GM13977 (cell line): ENCODE measurements at regions not wholly inside any gene's neighbourhood (a gene's known extent, or its start where the extent isn't known, plus 50 kb on each side); places are given as distances from the start of the nearest gene placed in this dataset.

Source experiments
- DNase-seq: peaks from one replicate; pipeline ENCODE4 v3.0.0; 2012; ENCODE audit warnings: low spot score
- in situ Hi-C: fragments of 300-500 bp; cut with MboI; formaldehyde crosslinking; loops from one replicate; pipeline ENCODE4 v1.12.0; 2022; ENCODE audit warnings: low sequenced_read_pairs, low pct_unique_long_range_greater_than_20kb, mixed read lengths, inconsistent platforms; ENCODE audit not compliant: unreplicated experiment
- TF ChIP-seq, protein P1 (sequence below): IDR thresholded peaks from 2 replicates; pipeline ENCODE4 v1.5.1; 2012; ENCODE audit warnings: mild to moderate bottlenecking, control low read depth; ENCODE audit not compliant: insufficient read depth; ENCODE audit errors: extremely low read depth, missing control alignments

- no peak for DNase-seq
- TF ChIP-seq, protein P1, sequence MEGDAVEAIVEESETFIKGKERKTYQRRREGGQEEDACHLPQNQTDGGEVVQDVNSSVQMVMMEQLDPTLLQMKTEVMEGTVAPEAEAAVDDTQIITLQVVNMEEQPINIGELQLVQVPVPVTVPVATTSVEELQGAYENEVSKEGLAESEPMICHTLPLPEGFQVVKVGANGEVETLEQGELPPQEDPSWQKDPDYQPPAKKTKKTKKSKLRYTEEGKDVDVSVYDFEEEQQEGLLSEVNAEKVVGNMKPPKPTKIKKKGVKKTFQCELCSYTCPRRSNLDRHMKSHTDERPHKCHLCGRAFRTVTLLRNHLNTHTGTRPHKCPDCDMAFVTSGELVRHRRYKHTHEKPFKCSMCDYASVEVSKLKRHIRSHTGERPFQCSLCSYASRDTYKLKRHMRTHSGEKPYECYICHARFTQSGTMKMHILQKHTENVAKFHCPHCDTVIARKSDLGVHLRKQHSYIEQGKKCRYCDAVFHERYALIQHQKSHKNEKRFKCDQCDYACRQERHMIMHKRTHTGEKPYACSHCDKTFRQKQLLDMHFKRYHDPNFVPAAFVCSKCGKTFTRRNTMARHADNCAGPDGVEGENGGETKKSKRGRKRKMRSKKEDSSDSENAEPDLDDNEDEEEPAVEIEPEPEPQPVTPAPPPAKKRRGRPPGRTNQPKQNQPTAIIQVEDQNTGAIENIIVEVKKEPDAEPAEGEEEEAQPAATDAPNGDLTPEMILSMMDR, result no peak
- in situ Hi-C loops, result no loop called here
Observed at GRCh38 chr12:75717902-75718301, 206.5 kb upstream of the KRR1 start.

DNA sequence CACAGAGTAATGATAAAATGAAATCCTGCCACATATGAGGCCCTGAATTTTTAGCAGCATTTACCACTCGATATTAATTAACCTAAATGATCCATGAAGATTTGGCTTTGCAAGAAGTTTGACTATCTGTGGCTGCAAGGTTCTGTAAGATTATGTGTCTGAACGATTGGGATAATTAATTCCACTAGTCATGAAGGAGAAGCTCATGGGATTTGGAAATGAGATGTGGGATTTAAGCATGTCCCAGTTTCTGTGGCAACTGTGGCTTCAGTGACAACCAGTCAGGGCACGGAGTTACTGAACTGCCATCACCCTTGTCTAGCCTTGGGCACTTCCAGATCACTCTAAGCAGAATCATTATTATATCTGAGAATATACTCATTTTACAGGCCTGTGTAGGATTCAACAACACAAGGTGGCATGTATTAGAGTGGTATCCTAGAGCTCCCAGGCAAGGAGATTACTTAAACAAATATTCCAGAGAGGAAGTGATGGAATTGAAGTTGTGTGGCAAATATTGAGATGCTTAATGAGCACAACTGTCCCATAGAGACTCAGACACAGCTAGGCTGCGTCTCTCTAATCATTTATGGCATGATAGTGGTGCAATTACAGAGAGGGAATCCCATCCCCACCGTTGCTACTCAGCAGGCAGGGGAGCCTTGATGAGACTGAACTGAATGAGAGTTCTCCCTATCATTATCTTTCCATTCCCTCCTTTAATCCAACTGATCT is 205.0 kb upstream of the KRR1 start:
- in situ Hi-C loops, result no loop called here
- TF ChIP-seq, protein P1, result no peak
- DNase-seq, result no peak

DNA sequence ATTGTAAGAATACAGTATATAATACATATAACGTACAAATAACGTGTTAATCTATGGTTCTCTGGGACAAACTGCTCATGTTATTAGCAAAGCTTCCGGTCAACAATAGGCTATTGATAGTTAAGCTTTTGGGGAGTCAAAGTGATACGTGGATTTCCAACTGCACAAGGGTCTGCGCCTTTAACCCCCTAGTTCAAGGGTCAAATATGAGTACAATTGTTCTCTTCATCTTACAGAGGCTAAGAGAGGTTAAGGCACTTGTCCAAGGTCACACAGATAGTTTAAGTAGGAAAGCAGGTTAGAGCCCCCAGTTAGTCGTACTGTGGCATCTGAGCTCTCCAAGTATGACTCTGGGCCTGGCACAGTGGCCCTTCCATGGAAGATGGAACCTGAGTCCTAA is 204.3 kb upstream of the KRR1 start:
- DNase-seq, result no peak
- in situ Hi-C loops, result no loop called here
- TF ChIP-seq, protein P1, result no peak

GRCh38 chr12:75715323-75715644 is 203.9 kb upstream of the KRR1 start:
- DNase-seq, result no peak
- in situ Hi-C loops, result no loop called here
- TF ChIP-seq, protein P1, result no peak

DNA sequence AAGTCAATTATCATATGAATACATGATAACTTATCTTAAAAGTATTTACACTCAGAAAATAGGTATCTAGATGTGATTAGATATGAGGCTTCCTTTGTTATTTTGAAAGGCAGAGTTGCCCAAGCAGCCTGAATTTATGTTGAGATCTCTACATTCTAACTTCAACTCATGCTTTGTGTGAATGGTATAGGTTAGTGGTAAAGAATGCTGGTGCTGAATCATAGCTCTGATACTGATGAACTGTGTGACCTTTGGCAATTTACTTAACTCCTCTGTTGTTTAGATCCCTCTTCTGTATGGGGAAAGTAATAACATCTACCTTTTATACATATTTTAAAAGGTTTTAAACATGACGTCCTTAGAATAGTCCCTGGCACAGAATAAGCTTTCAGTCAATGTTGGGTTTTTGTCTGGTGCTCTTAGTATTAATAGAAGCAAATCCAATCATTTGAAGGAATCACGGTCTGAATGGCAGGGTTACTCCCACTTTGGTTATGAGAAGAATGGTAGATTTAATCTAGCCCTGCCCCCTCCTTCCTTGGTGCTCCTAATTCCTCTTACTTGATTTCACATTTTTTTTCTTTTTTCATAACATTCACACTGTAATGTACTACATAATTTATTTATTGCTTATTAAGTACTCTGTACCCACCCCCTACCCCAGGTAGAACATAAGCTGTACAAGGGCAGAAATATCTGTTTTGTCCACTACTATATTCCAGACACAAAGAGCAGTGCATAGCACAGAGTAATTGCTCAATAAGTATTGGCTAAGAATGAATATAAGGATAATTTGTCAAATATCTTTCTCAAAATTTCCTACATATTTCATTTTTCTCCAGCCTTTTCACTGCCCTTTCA is 203.3 kb upstream of the KRR1 start:
- TF ChIP-seq, protein P1, result no peak
- no peak for DNase-seq
- in situ Hi-C loops, result no loop called here

GRCh38 chr12:75713434-75713833 is 202.0 kb upstream of the KRR1 start:
- TF ChIP-seq, protein P1, result no peak
- no peak for DNase-seq
- in situ Hi-C loops, result no loop called here
